Activated CD4-positive, alpha-beta T cell treated with anti-CD3 and anti-CD28 coated beads, Interleukin-2, Interleukin-6, amounts not matched to agents 100 ng/mL and 50 ng/mL, durations not matched to agents 16 hours and 8 hours (primary cell): ENCODE measurements at regions not wholly inside any gene's neighbourhood (a gene's known extent, or its start where the extent isn't known, plus 50 kb on each side); places are given as distances from the start of the nearest gene placed in this dataset.

Experiments used
- DNase-seq: peaks from one replicate; pipeline ENCODE4 v3.0.0-alpha.2; 2020

DNA sequence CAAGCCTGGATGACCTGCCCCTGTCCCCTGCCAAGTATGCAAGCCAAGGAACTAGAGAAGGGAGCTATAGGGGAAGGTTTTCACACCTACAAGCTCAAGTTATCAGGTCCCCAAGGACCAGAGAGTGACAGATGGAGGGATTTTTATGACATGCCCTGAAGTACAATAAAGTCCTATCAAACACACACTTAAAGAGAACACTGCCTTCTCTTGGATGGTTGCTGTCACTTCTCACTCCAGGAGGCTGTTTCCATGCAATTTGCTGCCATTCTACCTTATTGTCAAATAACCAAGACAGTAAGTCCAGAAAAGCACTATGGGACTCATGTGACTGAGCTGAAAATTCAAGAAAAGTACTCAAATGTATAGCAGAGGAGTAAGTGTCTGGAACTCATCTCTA is 76.6 kb upstream of the DDX18 start:
- no peak for DNase-seq

DNA sequence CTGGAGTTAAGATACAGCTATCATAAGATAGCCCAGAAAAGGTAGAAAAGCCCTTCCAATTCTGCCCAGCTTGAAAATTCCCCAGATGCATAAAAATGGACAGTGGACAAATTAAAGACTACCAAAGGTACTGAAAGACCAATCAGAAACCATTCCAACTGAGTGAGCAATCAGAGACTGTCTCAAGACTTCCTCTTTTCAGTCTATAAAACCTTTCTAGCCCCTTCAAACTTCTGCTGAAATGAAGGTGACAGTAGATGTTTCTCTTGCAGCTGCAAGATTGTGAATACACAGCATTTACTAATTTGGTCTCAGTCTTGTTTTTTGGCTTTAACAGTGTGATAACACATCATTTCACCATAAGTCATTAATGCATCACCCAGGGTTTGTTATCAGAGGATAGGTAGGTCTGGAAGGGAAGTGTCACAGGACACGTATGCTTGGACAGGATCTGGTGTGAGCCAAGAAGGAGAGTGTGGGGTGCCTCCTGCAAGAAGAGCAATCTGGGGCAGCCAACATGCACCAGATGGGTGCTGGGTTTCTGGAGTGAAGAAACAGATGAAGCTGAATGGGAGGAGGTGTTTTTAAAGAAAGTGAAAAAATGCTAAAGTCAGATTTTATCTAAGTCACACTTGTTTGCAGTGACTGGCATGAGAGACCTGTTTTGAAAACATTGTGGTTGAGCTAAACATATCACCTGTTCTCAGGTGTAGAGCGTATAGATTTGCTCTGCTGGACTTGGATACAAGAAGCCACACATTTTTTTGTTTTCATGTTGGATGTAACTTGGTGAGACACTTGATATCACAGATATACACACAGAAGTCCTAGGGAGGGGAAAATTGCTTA is 75.3 kb upstream of the DDX18 start:
- no peak for DNase-seq

DNA sequence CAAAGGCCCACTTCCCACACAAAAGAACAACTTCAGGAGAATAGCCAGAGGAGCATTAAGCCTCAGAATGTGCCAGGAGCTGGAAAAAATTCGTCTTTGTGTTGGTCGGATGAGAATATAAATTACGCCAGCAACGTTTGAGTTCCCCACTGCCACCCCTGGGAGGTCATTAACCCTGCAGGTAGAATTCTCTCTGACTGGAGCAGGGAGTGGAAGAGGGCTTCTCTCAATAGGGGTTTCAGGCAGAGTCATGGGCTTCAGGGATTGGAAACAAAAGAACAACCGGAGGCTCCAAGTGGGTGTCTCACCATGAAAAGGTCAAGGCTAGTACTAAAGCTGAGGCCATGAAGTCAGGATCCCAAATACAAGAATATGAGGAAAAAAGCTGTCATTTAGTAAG is 69.0 kb upstream of the DDX18 start:
- no peak for DNase-seq

DNA sequence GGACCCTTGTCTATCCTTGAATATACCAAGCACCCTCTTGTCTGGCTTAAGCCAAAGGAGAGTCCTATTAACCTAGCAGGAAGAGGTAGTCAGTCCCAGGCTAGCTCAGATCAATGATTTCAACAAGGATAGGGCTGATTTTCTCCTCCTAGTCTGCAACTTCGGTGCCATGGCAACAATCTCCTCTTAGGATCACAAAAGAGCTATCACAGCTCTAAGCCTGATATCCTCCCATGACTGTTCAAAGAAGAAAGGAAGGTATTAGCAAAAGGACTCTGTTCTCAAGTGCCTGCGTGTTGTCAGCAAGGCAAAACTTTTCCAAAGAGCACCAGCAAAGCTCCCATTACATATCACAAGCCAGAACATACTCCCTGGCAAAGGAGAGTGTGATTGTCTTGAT is 58.7 kb upstream of the DDX18 start:
- no peak for DNase-seq

DNA sequence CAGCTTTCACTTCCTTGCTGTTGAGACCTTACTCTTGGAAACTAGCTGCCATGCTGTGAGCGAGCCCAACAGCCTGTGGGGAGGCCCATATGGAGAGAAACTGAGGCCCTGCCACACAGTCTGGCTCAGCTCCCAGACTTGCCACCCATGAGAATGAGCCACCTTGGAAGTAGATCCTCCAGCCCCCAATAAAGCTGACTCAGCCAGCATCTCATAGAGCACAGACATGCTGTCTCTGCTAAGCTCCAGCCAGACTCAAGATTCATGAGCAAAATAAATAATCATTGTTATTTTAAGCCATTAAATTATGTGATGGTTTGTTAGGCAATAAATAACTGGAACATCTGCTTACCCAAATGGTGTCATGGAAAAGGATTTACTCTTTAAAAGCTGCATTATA is 53.6 kb upstream of the DDX18 start:
- no peak for DNase-seq

DNA sequence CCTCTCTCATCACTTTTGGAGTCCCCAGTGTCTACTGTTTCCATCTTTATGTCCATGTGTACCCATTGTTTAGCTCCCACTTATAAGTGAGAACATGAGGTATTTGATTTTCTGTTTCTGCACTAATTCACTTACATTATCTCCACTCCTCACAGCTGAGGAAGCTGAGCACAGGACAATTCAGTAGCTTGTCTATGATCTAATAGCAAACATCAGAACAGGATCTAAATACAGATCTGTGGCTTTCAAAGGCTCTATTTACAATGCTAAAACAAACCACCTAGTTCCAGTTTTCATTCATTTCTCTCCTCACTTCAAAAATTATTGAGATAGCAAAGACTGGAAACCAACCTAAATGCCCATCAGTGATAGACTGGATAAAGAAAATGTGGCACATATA is 52.0 kb upstream of the DDX18 start:
- DNase-seq, result no peak

DNA sequence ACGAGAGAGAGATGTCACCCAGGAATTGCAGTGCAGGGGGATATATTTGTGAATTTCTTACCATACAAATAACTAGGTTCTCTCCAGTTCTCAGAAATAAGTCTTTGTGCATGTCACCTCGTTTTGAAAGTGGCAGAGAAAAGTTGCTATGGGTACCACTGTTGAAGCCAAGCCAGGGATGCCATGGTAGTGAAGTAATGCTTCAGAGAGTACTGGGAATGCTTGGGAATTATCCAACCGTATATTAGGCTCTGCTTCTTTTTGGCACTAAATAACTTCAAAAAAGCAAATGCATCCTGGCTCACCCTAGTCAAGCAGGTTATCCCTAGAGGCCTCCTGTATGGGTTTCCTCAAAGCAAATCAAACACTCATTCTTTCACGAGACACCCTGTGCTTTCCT is 50.7 kb upstream of the DDX18 start:
- no peak for DNase-seq
